HG03045 (cell line): ENCODE measurements at regions not wholly inside any gene's neighbourhood (a gene's known extent, or its start where the extent isn't known, plus 50 kb on each side); places are given as distances from the start of the nearest gene placed in this dataset.
"Not testable (repeated sequence)": the region's sequence is repeated elsewhere in the genome, so short reads cannot be mapped to it uniquely, and the experiment has no call there.

Experiments used
- ATAC-seq: cut with Tn5 transposase; IDR thresholded peaks from one replicate; pipeline ENCODE4 v1.9.1; 2021; ENCODE audit warnings: mild to moderate bottlenecking, moderate library complexity; ENCODE audit not compliant: unreplicated experiment

- ATAC-seq: no peak
Observed at GRCh38 chr4:133379681-133380438, 230.8 kb downstream of the PCDH10 start.

- ATAC-seq: no peak
Observed at GRCh38 chr4:133377286-133377685, 228.2 kb downstream of the PCDH10 start.

GRCh38 chr4:133372699-133373098, 223.6 kb downstream of the PCDH10 start:
- no peak for ATAC-seq

GRCh38 chr4:133355633-133356032, 206.5 kb downstream of the PCDH10 start:
- ATAC-seq: no peak

- no peak for ATAC-seq
Observed at GRCh38 chr4:133347409-133347808, 198.3 kb downstream of the PCDH10 start.

GRCh38 chr4:133324491-133324890, 175.4 kb downstream of the PCDH10 start:
- ATAC-seq: no peak

GRCh38 chr4:133323670-133324069, 174.6 kb downstream of the PCDH10 start:
- no peak for ATAC-seq

- peak; percentile 66 for ATAC-seq
Observed at GRCh38 chr4:133320576-133321170, 171.6 kb downstream of the PCDH10 start.

GRCh38 chr4:133316909-133317308, 167.8 kb downstream of the PCDH10 start:
- ATAC-seq: no peak

GRCh38 chr4:133314991-133315390, 165.9 kb downstream of the PCDH10 start:
- no peak for ATAC-seq

- ATAC-seq: no peak
Observed at GRCh38 chr4:133287396-133287795, 138.3 kb downstream of the PCDH10 start.

GRCh38 chr4:133278591-133278990, 129.5 kb downstream of the PCDH10 start:
- ATAC-seq: no peak

- ATAC-seq: not testable (repeated sequence)
Observed at GRCh38 chr4:133277940-133278339, 128.8 kb downstream of the PCDH10 start.

- no peak for ATAC-seq
Observed at GRCh38 chr4:133275246-133275645, 126.2 kb downstream of the PCDH10 start.

GRCh38 chr4:133273401-133273800, 124.3 kb downstream of the PCDH10 start:
- ATAC-seq: no peak

- ATAC-seq: no peak
Observed at GRCh38 chr4:133270021-133270570, 121.0 kb downstream of the PCDH10 start.

- no peak for ATAC-seq
Observed at GRCh38 chr4:133268205-133268604, 119.1 kb downstream of the PCDH10 start.

GRCh38 chr4:133267506-133267905, 118.4 kb downstream of the PCDH10 start:
- not testable (repeated sequence) for ATAC-seq

- not testable (repeated sequence) for ATAC-seq
Observed at GRCh38 chr4:133266966-133267365, 117.9 kb downstream of the PCDH10 start.

GRCh38 chr4:133264251-133264650, 115.2 kb downstream of the PCDH10 start:
- ATAC-seq: not testable (repeated sequence)

- no peak for ATAC-seq
Observed at GRCh38 chr4:133263104-133263503, 114.0 kb downstream of the PCDH10 start.

GRCh38 chr4:133247861-133248260, 98.8 kb downstream of the PCDH10 start:
- ATAC-seq: no peak
